ENCODE measurements at regions not wholly inside any gene's neighbourhood (a gene's known extent, or its start where the extent isn't known, plus 50 kb on each side); places are given as distances from the start of the nearest gene placed in this dataset.

- ChIA-PET POLR2A (ENCODE audit: partially characterized antibody) (no interaction called here), CTCF (ENCODE audit: partially characterized antibody) (no interaction called here)
- H3K4me1 Mint-ChIP-seq, result no peaks in the 10 kb centered on the region
- H3K27me3 ChIP-seq (ENCODE audit: insufficient read depth, low read length), result no peaks in the 10 kb centered on the region
- no peaks in the 10 kb centered on the region for H3K9me3 ChIP-seq (ENCODE audit: control insufficient read depth in 1 of 2, low read length in 2 of 2)
- intact Hi-C loops (cut with micrococcal nuclease), result no loop called here
- H3K27me3 Mint-ChIP-seq, result peaks cover 0 to 3% of the 10 kb centered on the region in 2 donors
- H3K4me3 ChIP-seq (ENCODE audit: low read length in 2 of 2), result no peak overlapping the region
- no peak overlapping the region for H3K27ac ChIP-seq (ENCODE audit: low read depth, low read length)
- no peak for DNase-seq
- peaks cover 0 to 17% (median 4%) of the 10 kb centered on the region in 8 donors for H3K9me3 Mint-ChIP-seq
- no peak overlapping the region for H3K27ac Mint-ChIP-seq
- no peaks in the 10 kb centered on the region for H3K36me3 ChIP-seq (ENCODE audit: insufficient read depth, low read length)
- no peaks in the 10 kb centered on the region for H3K4me1 ChIP-seq (ENCODE audit: insufficient read depth, low read length)
- no peaks in the 10 kb centered on the region for H3K36me3 Mint-ChIP-seq
- H3K4me3 Mint-ChIP-seq, result no peak overlapping the region
Measured at GRCh38 chr6:85961746-85962145, 319.1 kb upstream of the SYNCRIP start.

DNA sequence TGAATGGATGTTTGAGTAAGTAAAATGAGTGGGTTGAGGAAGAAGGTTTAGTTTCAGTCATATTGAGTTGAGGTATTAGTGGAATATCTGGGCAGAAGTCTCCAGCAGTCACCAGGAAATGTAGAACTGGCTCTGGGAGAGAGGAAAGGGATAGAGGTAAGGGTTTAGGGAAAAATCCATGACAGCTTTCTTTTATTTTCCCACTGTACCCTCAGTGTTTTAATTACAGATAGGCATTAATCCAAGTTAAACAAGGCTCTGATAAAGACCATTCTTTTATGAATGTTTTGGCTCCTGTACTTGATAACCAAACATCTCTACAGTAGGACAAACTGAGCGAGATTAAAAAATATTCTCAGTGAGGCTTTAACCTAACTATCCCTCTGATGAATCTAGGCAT lies 318.4 kb upstream of the SYNCRIP start:
- Mint-ChIP-seq H3K36me3 (no peaks in the 10 kb centered on the region), H3K4me1 (no peaks in the 10 kb centered on the region), H3K27me3 (peaks cover 0 to 3% of the 10 kb centered on the region in 2 donors), H3K9me3 (peaks cover 0 to 18% (median 4%) of the 10 kb centered on the region in 8 donors), H3K4me3 (no peak overlapping the region), H3K27ac (no peak overlapping the region)
- intact Hi-C loops (cut with micrococcal nuclease), result no loop called here
- no peak for DNase-seq
- no peak overlapping the region for H3K27ac ChIP-seq (ENCODE audit: low read depth, low read length)
- CTCF ChIA-PET (ENCODE audit: partially characterized antibody), result no interaction called here
- H3K27me3 ChIP-seq (ENCODE audit: insufficient read depth, low read length), result no peaks in the 10 kb centered on the region
- no peak overlapping the region for H3K4me3 ChIP-seq (ENCODE audit: low read length in 2 of 2)
- no peaks in the 10 kb centered on the region for H3K4me1 ChIP-seq (ENCODE audit: insufficient read depth, low read length)
- no peaks in the 10 kb centered on the region for H3K9me3 ChIP-seq (ENCODE audit: control insufficient read depth in 1 of 2, low read length in 2 of 2)
- H3K36me3 ChIP-seq (ENCODE audit: insufficient read depth, low read length), result no peaks in the 10 kb centered on the region
- POLR2A ChIA-PET (ENCODE audit: partially characterized antibody), result no interaction called here

DNA sequence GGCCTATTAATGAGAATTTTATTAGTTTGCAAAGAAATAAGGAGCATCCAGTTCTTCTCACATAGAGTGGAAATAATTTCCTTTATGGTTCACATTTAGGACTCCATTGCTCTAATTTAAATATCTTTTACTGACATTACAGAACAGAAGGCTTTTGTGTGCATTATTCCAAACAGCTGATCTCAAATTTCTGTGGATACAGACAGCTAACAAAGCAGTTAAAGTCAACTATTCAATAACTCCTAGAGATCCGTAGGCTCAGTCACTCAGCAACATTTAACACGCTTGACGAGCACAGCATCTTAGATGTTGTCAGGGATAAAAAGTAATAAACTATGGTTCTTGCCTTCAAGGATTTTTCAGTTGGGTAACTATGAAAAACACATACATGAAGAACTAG lies 305.8 kb upstream of the SYNCRIP start:
- H3K9me3 ChIP-seq (ENCODE audit: control insufficient read depth in 1 of 2, low read length in 2 of 2), result no peaks in the 10 kb centered on the region
- H3K4me3 ChIP-seq (ENCODE audit: low read length in 2 of 2), result no peak overlapping the region
- Mint-ChIP-seq H3K36me3 (no peaks in the 10 kb centered on the region), H3K4me3 (no peak overlapping the region), H3K4me1 (no peaks in the 10 kb centered on the region), H3K27me3 (no peaks in the 10 kb centered on the region), H3K9me3 (peaks cover 0 to 18% (median 3%) of the 10 kb centered on the region in 8 donors), H3K27ac (no peak overlapping the region)
- H3K27ac ChIP-seq (ENCODE audit: low read depth, low read length), result no peak overlapping the region
- ChIA-PET CTCF (ENCODE audit: partially characterized antibody) (no interaction called here), POLR2A (ENCODE audit: partially characterized antibody) (no interaction called here)
- no peaks in the 10 kb centered on the region for H3K36me3 ChIP-seq (ENCODE audit: insufficient read depth, low read length)
- intact Hi-C loops (cut with micrococcal nuclease), result no loop called here
- H3K4me1 ChIP-seq (ENCODE audit: insufficient read depth, low read length), result no peaks in the 10 kb centered on the region
- DNase-seq, result no peak
- no peaks in the 10 kb centered on the region for H3K27me3 ChIP-seq (ENCODE audit: insufficient read depth, low read length)

- Histone ChIP-seq H3K4me1 (ENCODE audit: insufficient read depth, low read length) (no peaks in the 10 kb centered on the region), H3K9me3 (ENCODE audit: control insufficient read depth in 1 of 2, low read length in 2 of 2) (no peaks in the 10 kb centered on the region), H3K36me3 (ENCODE audit: insufficient read depth, low read length) (no peaks in the 10 kb centered on the region), H3K27ac (ENCODE audit: low read depth, low read length) (no peak overlapping the region), H3K4me3 (ENCODE audit: low read length in 2 of 2) (no peak overlapping the region), H3K27me3 (ENCODE audit: insufficient read depth, low read length) (no peaks in the 10 kb centered on the region)
- no peaks in the 10 kb centered on the region for H3K4me1 Mint-ChIP-seq
- H3K27ac Mint-ChIP-seq, result no peak overlapping the region
- intact Hi-C loops (cut with micrococcal nuclease), result no loop called here
- ChIA-PET POLR2A (ENCODE audit: partially characterized antibody) (no interaction called here), CTCF (ENCODE audit: partially characterized antibody) (no interaction called here)
- no peak for DNase-seq
- H3K36me3 Mint-ChIP-seq, result no peaks in the 10 kb centered on the region
- H3K4me3 Mint-ChIP-seq, result no peak overlapping the region
- no peaks in the 10 kb centered on the region for H3K27me3 Mint-ChIP-seq
- peaks cover 0 to 4% (median under 1%) of the 10 kb centered on the region in 8 donors for H3K9me3 Mint-ChIP-seq
Measured at GRCh38 chr6:85945459-85946185, 302.9 kb upstream of the SYNCRIP start.

- POLR2A ChIA-PET (ENCODE audit: partially characterized antibody), result no interaction called here
- Histone ChIP-seq H3K36me3 (ENCODE audit: insufficient read depth, low read length) (no peaks in the 10 kb centered on the region), H3K27ac (ENCODE audit: low read depth, low read length) (no peak overlapping the region), H3K9me3 (ENCODE audit: control insufficient read depth in 1 of 2, low read length in 2 of 2) (no peaks in the 10 kb centered on the region), H3K4me3 (ENCODE audit: low read length in 2 of 2) (no peak overlapping the region), H3K27me3 (ENCODE audit: insufficient read depth, low read length) (no peaks in the 10 kb centered on the region), H3K4me1 (ENCODE audit: insufficient read depth, low read length) (no peaks in the 10 kb centered on the region)
- CTCF ChIA-PET (ENCODE audit: partially characterized antibody), result no interaction called here
- peaks cover 0 to 3% (median 0%) of the 10 kb centered on the region in 8 donors for H3K9me3 Mint-ChIP-seq
- no peaks in the 10 kb centered on the region for H3K27me3 Mint-ChIP-seq
- no peak overlapping the region for H3K27ac Mint-ChIP-seq
- intact Hi-C loops (cut with micrococcal nuclease), result no loop called here
- H3K36me3 Mint-ChIP-seq, result no peaks in the 10 kb centered on the region
- H3K4me1 Mint-ChIP-seq, result no peaks in the 10 kb centered on the region
- DNase-seq, result no peak
- H3K4me3 Mint-ChIP-seq, result no peak overlapping the region
Measured at GRCh38 chr6:85944776-85945175, 302.1 kb upstream of the SYNCRIP start.

- DNase-seq, result no peak
- no peaks in the 10 kb centered on the region for H3K27me3 ChIP-seq (ENCODE audit: insufficient read depth, low read length)
- H3K4me1 Mint-ChIP-seq, result no peaks in the 10 kb centered on the region
- no peak overlapping the region for H3K27ac Mint-ChIP-seq
- H3K9me3 Mint-ChIP-seq, result peaks cover 0 to 2% (median 0%) of the 10 kb centered on the region in 8 donors
- POLR2A ChIA-PET (ENCODE audit: partially characterized antibody), result no interaction called here
- no peak overlapping the region for H3K4me3 Mint-ChIP-seq
- intact Hi-C loops (cut with micrococcal nuclease), result no loop called here
- H3K9me3 ChIP-seq (ENCODE audit: control insufficient read depth in 1 of 2, low read length in 2 of 2), result no peaks in the 10 kb centered on the region
- H3K4me3 ChIP-seq (ENCODE audit: low read length in 2 of 2), result no peak overlapping the region
- no peaks in the 10 kb centered on the region for H3K36me3 Mint-ChIP-seq
- no peaks in the 10 kb centered on the region for H3K4me1 ChIP-seq (ENCODE audit: insufficient read depth, low read length)
- H3K27me3 Mint-ChIP-seq, result no peaks in the 10 kb centered on the region
- H3K36me3 ChIP-seq (ENCODE audit: insufficient read depth, low read length), result no peaks in the 10 kb centered on the region
- CTCF ChIA-PET (ENCODE audit: partially characterized antibody), result no interaction called here
- H3K27ac ChIP-seq (ENCODE audit: low read depth, low read length), result no peak overlapping the region
Measured at GRCh38 chr6:85942844-85943243, 300.2 kb upstream of the SYNCRIP start.

- H3K9me3 ChIP-seq (ENCODE audit: control insufficient read depth in 1 of 2, low read length in 2 of 2), result no peaks in the 10 kb centered on the region
- no peak overlapping the region for H3K4me3 ChIP-seq (ENCODE audit: low read length in 2 of 2)
- ChIA-PET POLR2A (ENCODE audit: partially characterized antibody) (no interaction called here), CTCF (ENCODE audit: partially characterized antibody) (no interaction called here)
- H3K27ac ChIP-seq (ENCODE audit: low read depth, low read length), result no peak overlapping the region
- intact Hi-C loops (cut with micrococcal nuclease), result no loop called here
- no peaks in the 10 kb centered on the region for H3K36me3 ChIP-seq (ENCODE audit: insufficient read depth, low read length)
- Mint-ChIP-seq H3K4me3 (no peak overlapping the region), H3K9me3 (peaks cover 0 to 11% (median 4%) of the 10 kb centered on the region in 8 donors), H3K27me3 (peaks cover 0 to 6% of the 10 kb centered on the region in 2 donors), H3K4me1 (no peaks in the 10 kb centered on the region), H3K27ac (no peak overlapping the region), H3K36me3 (no peaks in the 10 kb centered on the region)
- DNase-seq, result no peak
- no peaks in the 10 kb centered on the region for H3K4me1 ChIP-seq (ENCODE audit: insufficient read depth, low read length)
- H3K27me3 ChIP-seq (ENCODE audit: insufficient read depth, low read length), result no peaks in the 10 kb centered on the region
Measured at GRCh38 chr6:85936916-85937315, 294.2 kb upstream of the SYNCRIP start.
